ENCODE measurements at regions not wholly inside any gene's neighbourhood (a gene's known extent, or its start where the extent isn't known, plus 50 kb on each side); places are given as distances from the start of the nearest gene placed in this dataset.

DNA sequence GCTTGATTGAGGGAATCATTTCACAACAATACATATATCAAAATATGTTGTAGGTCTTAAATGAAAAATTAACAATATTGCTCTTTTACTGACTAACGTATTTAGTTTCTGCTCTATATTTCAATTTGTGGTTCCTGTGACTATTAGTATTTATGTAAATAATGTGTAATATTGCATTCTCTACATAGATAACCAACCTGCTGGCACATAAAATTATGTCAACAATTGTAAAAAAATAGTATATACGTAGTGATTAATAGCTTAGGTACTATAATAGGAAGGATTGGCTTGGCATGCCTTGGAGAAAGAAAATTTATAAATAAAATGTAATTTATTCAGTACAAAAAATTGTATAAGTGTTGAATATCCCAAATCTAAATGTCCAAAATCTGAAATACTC lies 1336.1 kb downstream of the PCDH9 start:
- Histone ChIP-seq H3K79me2 (ENCODE audit: control insufficient read depth, low read length) (no peaks in the 10 kb centered on the region), H4K20me1 (ENCODE audit: control insufficient read depth, insufficient read depth, low read depth, low read length) (no peaks in the 10 kb centered on the region), H3K27me3 (ENCODE audit: control insufficient read depth, low read length) (no peaks in the 10 kb centered on the region)

DNA sequence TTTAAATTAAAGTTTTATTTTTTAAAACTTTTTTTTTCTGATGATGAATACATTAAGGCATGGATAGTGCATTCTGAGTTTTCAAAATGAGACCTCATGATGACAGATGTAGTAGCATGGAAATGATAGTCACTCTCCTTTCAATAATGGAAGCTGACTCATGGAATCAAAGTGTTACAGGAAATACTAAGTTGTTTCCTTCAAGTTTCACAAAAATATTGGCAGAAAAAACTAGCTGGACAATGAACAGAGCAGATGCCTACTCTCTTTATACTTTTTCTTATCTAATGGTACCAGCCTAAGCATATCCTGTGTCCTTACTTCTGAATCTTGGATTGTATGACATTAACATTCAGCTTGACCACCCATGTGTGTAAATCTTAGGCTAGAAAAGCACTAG lies 1337.3 kb downstream of the PCDH9 start:
- TF ChIP-seq, protein P1, sequence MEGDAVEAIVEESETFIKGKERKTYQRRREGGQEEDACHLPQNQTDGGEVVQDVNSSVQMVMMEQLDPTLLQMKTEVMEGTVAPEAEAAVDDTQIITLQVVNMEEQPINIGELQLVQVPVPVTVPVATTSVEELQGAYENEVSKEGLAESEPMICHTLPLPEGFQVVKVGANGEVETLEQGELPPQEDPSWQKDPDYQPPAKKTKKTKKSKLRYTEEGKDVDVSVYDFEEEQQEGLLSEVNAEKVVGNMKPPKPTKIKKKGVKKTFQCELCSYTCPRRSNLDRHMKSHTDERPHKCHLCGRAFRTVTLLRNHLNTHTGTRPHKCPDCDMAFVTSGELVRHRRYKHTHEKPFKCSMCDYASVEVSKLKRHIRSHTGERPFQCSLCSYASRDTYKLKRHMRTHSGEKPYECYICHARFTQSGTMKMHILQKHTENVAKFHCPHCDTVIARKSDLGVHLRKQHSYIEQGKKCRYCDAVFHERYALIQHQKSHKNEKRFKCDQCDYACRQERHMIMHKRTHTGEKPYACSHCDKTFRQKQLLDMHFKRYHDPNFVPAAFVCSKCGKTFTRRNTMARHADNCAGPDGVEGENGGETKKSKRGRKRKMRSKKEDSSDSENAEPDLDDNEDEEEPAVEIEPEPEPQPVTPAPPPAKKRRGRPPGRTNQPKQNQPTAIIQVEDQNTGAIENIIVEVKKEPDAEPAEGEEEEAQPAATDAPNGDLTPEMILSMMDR (IDR thresholded peaks at IDR 0.05; ENCODE audit: low read depth, low read length, poor library complexity, severe bottlenecking), result no peak
- TF ChIP-seq EZH2phosphoT487 (IDR thresholded peaks at IDR 0.05; ENCODE audit: borderline replicate concordance, low read length), result no peak

More for the DNA sequence above, 1336.1 kb downstream of the PCDH9 start:
- Histone ChIP-seq H3K27ac (ENCODE audit: low read depth, low read length) (no peak overlapping the region), H3F3A (ENCODE audit: control insufficient read depth, insufficient read depth) (no peaks in the 10 kb centered on the region), H3K9me2 (replicated peaks; ENCODE audit: control insufficient read depth, low read length) (no peaks in the 10 kb centered on the region), H3K36me3 (ENCODE audit: control insufficient read depth, low read length) (no peaks in the 10 kb centered on the region), H3K4me2 (ENCODE audit: low read length) (no peak overlapping the region), H3K4me3 (ENCODE audit: low read length) (no peak overlapping the region), H3K4me1 (ENCODE audit: control insufficient read depth, low read length) (no peaks in the 10 kb centered on the region), H3K9me3 (ENCODE audit: control insufficient read depth, insufficient read depth, low read length) (no peaks in the 10 kb centered on the region)
- TF ChIP-seq, protein P1 (IDR thresholded peaks at IDR 0.05; ENCODE audit: low read depth, low read length, poor library complexity, severe bottlenecking), result no peak
- TF ChIP-seq EZH2phosphoT487 (IDR thresholded peaks at IDR 0.05; ENCODE audit: borderline replicate concordance, low read length), result no peak

DNA sequence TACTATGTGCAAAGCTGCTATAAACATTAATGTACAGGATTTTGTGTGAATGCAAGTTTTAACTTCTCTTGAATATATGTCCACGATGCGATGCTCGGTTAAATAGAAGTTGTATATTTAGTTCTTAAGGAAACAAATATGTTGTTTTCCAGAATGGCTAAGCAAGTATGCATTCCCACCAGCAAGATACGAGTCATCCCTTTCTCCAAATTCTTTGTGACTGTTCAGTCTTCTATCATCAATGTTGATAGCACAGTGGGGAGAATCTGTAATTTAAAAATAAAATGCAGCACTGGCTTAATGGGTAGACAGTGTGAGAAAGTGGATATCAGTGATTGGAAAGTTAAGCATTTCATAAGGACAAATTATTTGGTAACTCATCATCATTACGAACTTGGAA lies 1340.8 kb downstream of the PCDH9 start:
- Histone ChIP-seq H3K27me3 (ENCODE audit: control insufficient read depth, low read length) (no peaks in the 10 kb centered on the region), H3K9me2 (replicated peaks; ENCODE audit: control insufficient read depth, low read length) (no peaks in the 10 kb centered on the region), H3K4me1 (ENCODE audit: control insufficient read depth, low read length) (no peaks in the 10 kb centered on the region), H3K4me2 (ENCODE audit: low read length) (no peak overlapping the region), H3K4me3 (ENCODE audit: low read length) (no peak overlapping the region), H3K36me3 (ENCODE audit: control insufficient read depth, low read length) (no peaks in the 10 kb centered on the region), H3K27ac (ENCODE audit: low read depth, low read length) (no peak overlapping the region), H3K9me3 (ENCODE audit: control insufficient read depth, insufficient read depth, low read length) (no peaks in the 10 kb centered on the region), H3K79me2 (ENCODE audit: control insufficient read depth, low read length) (no peaks in the 10 kb centered on the region), H3F3A (ENCODE audit: control insufficient read depth, insufficient read depth) (no peaks in the 10 kb centered on the region), H4K20me1 (ENCODE audit: control insufficient read depth, insufficient read depth, low read depth, low read length) (no peaks in the 10 kb centered on the region)
- TF ChIP-seq EZH2phosphoT487 (IDR thresholded peaks at IDR 0.05; ENCODE audit: borderline replicate concordance, low read length), result no peak
- TF ChIP-seq, protein P1 (IDR thresholded peaks at IDR 0.05; ENCODE audit: low read depth, low read length, poor library complexity, severe bottlenecking), result no peak

More for the DNA sequence above, 1337.3 kb downstream of the PCDH9 start:
- Histone ChIP-seq H3K9me2 (replicated peaks; ENCODE audit: control insufficient read depth, low read length) (no peaks in the 10 kb centered on the region), H3K27ac (ENCODE audit: low read depth, low read length) (no peak overlapping the region), H3K4me2 (ENCODE audit: low read length) (no peak overlapping the region), H3K4me1 (ENCODE audit: control insufficient read depth, low read length) (no peaks in the 10 kb centered on the region), H3K27me3 (ENCODE audit: control insufficient read depth, low read length) (no peaks in the 10 kb centered on the region), H3F3A (ENCODE audit: control insufficient read depth, insufficient read depth) (no peaks in the 10 kb centered on the region), H3K36me3 (ENCODE audit: control insufficient read depth, low read length) (no peaks in the 10 kb centered on the region), H3K9me3 (ENCODE audit: control insufficient read depth, insufficient read depth, low read length) (no peaks in the 10 kb centered on the region), H4K20me1 (ENCODE audit: control insufficient read depth, insufficient read depth, low read depth, low read length) (no peaks in the 10 kb centered on the region), H3K4me3 (ENCODE audit: low read length) (no peak overlapping the region), H3K79me2 (ENCODE audit: control insufficient read depth, low read length) (no peaks in the 10 kb centered on the region)
